Fibroblast of lung (primary cell): ENCODE measurements at regions not wholly inside any gene's neighbourhood (a gene's known extent, or its start where the extent isn't known, plus 50 kb on each side); places are given as distances from the start of the nearest gene placed in this dataset.

Source experiments
- DNase-seq, 2 donors: peaks; one replicate each; pipeline versions ENCODE4 v3.0.0 to v3.0.0-alpha.2; 2010; ENCODE audit warnings: low read depth in 2 of 2
- H2AFZ ChIP-seq: 2 replicates; pipeline ENCODE4 v1.5.1; 2012; ENCODE audit warnings: low read length, control low read depth, inconsistent platforms
- H3K27ac ChIP-seq: 2 replicates; pipeline ENCODE4 v1.5.1; 2011; ENCODE audit warnings: low read length, control low read depth; ENCODE audit not compliant: insufficient read depth
- H3K27me3 ChIP-seq: 2 replicates; pipeline ENCODE4 v1.5.1; 2011; ENCODE audit warnings: mild to moderate bottlenecking, low read length; ENCODE audit not compliant: control insufficient read depth, insufficient read depth
- H3K36me3 ChIP-seq: 2 replicates; pipeline ENCODE4 v1.5.1; 2011; ENCODE audit warnings: low read length; ENCODE audit not compliant: control insufficient read depth, insufficient read depth
- H3K4me1 ChIP-seq: 2 replicates; pipeline ENCODE4 v1.5.1; 2011; ENCODE audit warnings: low read length; ENCODE audit not compliant: control insufficient read depth, insufficient read depth; ENCODE audit errors: extremely low read depth
- H3K4me2 ChIP-seq: 2 replicates; pipeline ENCODE4 v1.5.1; 2011; ENCODE audit warnings: low read length, control low read depth; ENCODE audit not compliant: insufficient read depth; ENCODE audit errors: extremely low read depth
- H3K4me3 ChIP-seq, 4 experiments: fragments of 200-600 bp in 1 of 4; sonication (generic) in 1 of 4; replicated peaks in 1 of 4; 2 replicates each; pipeline ENCODE4 v1.5.1; 2011 to 2016; ENCODE audit warnings: low read length in 4 of 4, low read depth in 3 of 4, mild to moderate bottlenecking in 3 of 4, control low read depth in 2 of 4, inconsistent platforms in 1 of 4, mixed read lengths in 1 of 4; ENCODE audit not compliant: insufficient read depth in 1 of 4; ENCODE audit errors: control extremely low read depth in 1 of 4
- H3K79me2 ChIP-seq: 2 replicates; pipeline ENCODE4 v1.5.1; 2012; ENCODE audit warnings: mild to moderate bottlenecking, low read length, inconsistent platforms; ENCODE audit not compliant: control insufficient read depth, insufficient read depth
- H3K9ac ChIP-seq: 2 replicates; pipeline ENCODE4 v1.5.1; 2011; ENCODE audit warnings: mild to moderate bottlenecking, low read length, control low read depth; ENCODE audit not compliant: insufficient read depth
- H3K9me3 ChIP-seq: 2 replicates; pipeline ENCODE4 v1.5.1; 2012; ENCODE audit warnings: low read depth, low read length; ENCODE audit not compliant: control insufficient read depth, insufficient read depth
- H4K20me1 ChIP-seq: 2 replicates; pipeline ENCODE4 v1.5.1; 2011; ENCODE audit warnings: low read length; ENCODE audit not compliant: control insufficient read depth, insufficient read depth; ENCODE audit errors: extremely low read depth
- EZH2 ChIP-seq: IDR thresholded peaks from 2 replicates; pipeline ENCODE4 v1.5.1; 2012; ENCODE audit warnings: low read length, control low read depth, mild to moderate bottlenecking; ENCODE audit errors: missing control alignments
- TF ChIP-seq, protein P1 (sequence below), 2 donors: IDR thresholded peaks in 1 of 2; conservative IDR thresholded peaks in 1 of 2; 1 replicate in 1 of 2; 2 replicates in 1 of 2; pipeline ENCODE4 v1.5.1; 2011 to 2012; ENCODE audit warnings: low read length in 2 of 2, control low read depth in 1 of 2, inconsistent platforms in 1 of 2, low read depth in 1 of 2, mild to moderate bottlenecking in 1 of 2

- Histone ChIP-seq H3K27ac (no peak overlapping the region), H3K79me2 (no peaks in the 10 kb centered on the region), H3K4me1 (no peaks in the 10 kb centered on the region), H3K27me3 (no peaks in the 10 kb centered on the region), H2AFZ (no peak overlapping the region), H3K4me2 (no peak overlapping the region), H3K9me3 (peaks cover 2% of the 10 kb centered on the region), H4K20me1 (no peaks in the 10 kb centered on the region), H3K4me3 (no peak overlapping the region), H3K36me3 (no peaks in the 10 kb centered on the region), H3K9ac (no peak overlapping the region)
- no peak for DNase-seq
- TF ChIP-seq, protein P1, sequence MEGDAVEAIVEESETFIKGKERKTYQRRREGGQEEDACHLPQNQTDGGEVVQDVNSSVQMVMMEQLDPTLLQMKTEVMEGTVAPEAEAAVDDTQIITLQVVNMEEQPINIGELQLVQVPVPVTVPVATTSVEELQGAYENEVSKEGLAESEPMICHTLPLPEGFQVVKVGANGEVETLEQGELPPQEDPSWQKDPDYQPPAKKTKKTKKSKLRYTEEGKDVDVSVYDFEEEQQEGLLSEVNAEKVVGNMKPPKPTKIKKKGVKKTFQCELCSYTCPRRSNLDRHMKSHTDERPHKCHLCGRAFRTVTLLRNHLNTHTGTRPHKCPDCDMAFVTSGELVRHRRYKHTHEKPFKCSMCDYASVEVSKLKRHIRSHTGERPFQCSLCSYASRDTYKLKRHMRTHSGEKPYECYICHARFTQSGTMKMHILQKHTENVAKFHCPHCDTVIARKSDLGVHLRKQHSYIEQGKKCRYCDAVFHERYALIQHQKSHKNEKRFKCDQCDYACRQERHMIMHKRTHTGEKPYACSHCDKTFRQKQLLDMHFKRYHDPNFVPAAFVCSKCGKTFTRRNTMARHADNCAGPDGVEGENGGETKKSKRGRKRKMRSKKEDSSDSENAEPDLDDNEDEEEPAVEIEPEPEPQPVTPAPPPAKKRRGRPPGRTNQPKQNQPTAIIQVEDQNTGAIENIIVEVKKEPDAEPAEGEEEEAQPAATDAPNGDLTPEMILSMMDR (conservative IDR thresholded peaks at IDR 0.05 in 1 of 2, IDR thresholded peaks at IDR 0.05 in 1 of 2; ENCODE audit: low read depth in 1 of 2, low read length in 2 of 2), result no peak
- no peak for TF ChIP-seq EZH2
These were observed 1017.9 kb downstream of the TBC1D22A start for GRCh38 chr22:47780281-47780875.

DNA sequence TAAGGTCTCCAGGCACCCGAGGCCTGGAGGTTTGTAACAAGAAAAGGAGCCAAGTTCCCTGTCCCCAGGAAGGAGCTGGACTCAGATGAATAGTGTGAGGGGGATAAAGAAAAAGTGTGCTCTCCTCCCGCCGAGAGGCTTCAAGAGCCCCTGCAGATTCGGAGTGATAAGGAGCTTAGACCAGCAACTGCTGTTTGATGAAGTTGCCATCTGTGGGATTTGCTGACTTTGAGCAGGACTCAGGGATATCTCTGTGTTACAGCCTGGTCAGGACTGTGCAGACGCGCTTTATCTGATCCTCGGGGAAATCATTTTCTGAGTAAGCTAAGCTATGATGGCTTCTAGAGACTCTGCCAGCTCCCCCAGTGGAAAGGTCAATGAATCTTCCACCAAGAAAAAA lies 1017.0 kb downstream of the TBC1D22A start:
- H3K27ac ChIP-seq, result no peak overlapping the region
- H3K4me3 ChIP-seq, result no peak overlapping the region
- no peak for DNase-seq
- no peak for TF ChIP-seq EZH2
- TF ChIP-seq, protein P1 (conservative IDR thresholded peaks at IDR 0.05 in 1 of 2, IDR thresholded peaks at IDR 0.05 in 1 of 2; ENCODE audit: low read depth in 1 of 2, low read length in 2 of 2), result no peak
- no peaks in the 10 kb centered on the region for H4K20me1 ChIP-seq
- H3K4me2 ChIP-seq, result no peak overlapping the region
- no peak overlapping the region for H2AFZ ChIP-seq
- no peaks in the 10 kb centered on the region for H3K36me3 ChIP-seq
- no peaks in the 10 kb centered on the region for H3K4me1 ChIP-seq
- H3K9ac ChIP-seq, result no peak overlapping the region
- H3K27me3 ChIP-seq, result no peaks in the 10 kb centered on the region
- H3K9me3 ChIP-seq, result peaks cover 2% of the 10 kb centered on the region
- H3K79me2 ChIP-seq, result no peaks in the 10 kb centered on the region

DNA sequence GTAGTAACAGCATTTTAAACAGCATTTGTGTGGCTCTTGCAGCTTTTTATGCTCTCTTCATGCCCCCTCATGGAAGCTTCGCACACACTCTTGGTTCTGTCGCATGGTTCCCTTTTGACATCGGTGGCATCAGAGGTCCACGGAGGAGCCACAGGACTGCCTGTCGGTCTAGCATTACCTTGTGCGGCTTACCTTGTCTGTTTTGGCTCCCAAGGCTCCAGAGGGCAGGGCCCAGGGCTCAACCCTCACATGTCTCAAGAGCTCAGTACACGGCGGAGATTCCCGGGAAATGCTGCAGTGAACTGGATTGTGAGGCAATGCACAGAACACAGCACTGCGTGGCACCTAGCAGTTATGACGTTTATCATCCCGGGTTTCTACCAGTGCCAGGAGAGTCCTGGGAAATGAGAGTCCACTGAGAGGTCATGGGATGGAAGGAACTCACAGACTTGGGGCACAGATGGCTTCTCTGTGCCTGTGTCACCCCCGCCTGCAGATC lies 1015.8 kb downstream of the TBC1D22A start:
- DNase-seq, result no peak
- Histone ChIP-seq H3K4me2 (no peak overlapping the region), H2AFZ (no peak overlapping the region), H3K36me3 (no peaks in the 10 kb centered on the region), H4K20me1 (no peaks in the 10 kb centered on the region), H3K79me2 (no peaks in the 10 kb centered on the region), H3K4me3 (no peak overlapping the region), H3K27me3 (no peaks in the 10 kb centered on the region), H3K9me3 (peaks cover 2% of the 10 kb centered on the region), H3K27ac (no peak overlapping the region), H3K9ac (no peak overlapping the region), H3K4me1 (no peaks in the 10 kb centered on the region)
- TF ChIP-seq EZH2, result no peak
- TF ChIP-seq, protein P1 (conservative IDR thresholded peaks at IDR 0.05 in 1 of 2, IDR thresholded peaks at IDR 0.05 in 1 of 2; ENCODE audit: low read depth in 1 of 2, low read length in 2 of 2), result no peak
